HuH-7 (cell line): ENCODE measurements at regions not wholly inside any gene's neighbourhood (a gene's known extent, or its start where the extent isn't known, plus 50 kb on each side); places are given as distances from the start of the nearest gene placed in this dataset.

Experiments used
- DNase-seq: peaks from one replicate; pipeline ENCODE4 v3.0.0; 2011; ENCODE audit warnings: low spot score

- no peak for DNase-seq
Measured at GRCh38 chr18:14031053-14031452, 101.2 kb downstream of the ZNF519 start.

DNA sequence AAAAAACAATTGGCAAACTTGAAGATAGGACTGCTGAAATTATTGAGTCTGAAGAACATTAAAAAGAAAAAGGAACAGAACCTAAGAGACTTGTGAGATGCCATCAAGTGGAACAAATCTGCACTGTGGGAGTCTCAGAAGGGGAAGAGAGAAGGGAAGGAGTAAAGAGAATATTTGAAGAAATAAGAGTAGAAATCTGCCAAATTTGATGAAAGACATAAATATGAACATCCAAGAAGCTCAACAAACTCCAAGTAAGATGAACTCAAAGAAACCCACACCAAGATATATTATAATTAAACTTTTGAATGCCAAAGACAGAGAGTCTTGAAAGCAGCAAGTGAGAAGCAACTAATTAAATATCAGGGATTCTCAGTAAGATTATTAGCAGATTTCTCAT, 102.7 kb downstream of the ZNF519 start:
- no peak for DNase-seq

DNA sequence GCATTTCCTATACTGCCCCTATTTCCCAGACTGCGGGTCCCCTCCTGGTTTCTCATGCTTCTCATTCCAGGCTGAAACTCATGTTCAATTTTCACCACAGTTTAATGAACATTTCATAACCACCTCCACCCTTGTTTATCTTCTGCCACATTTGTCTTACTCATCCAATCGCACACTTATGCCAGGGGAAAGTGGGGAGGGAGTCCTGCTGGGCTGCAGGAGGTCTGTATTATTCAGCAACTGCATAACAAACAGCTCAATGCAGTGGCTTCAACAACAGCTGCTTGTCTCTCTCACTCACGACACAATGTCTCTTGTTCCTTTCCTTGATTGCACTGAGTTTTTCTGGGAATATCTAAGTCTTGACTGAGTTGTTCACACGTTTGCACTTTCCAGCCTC, 106.0 kb downstream of the ZNF519 start:
- DNase-seq = no peak

GRCh38 chr18:14025306-14025940, 106.8 kb downstream of the ZNF519 start:
- no peak for DNase-seq

GRCh38 chr18:14015416-14015815, 100.1 kb upstream of the MC2R start:
- DNase-seq = no peak

- no peak for DNase-seq
Measured at GRCh38 chr18:14014456-14014855, 99.1 kb upstream of the MC2R start.

DNA sequence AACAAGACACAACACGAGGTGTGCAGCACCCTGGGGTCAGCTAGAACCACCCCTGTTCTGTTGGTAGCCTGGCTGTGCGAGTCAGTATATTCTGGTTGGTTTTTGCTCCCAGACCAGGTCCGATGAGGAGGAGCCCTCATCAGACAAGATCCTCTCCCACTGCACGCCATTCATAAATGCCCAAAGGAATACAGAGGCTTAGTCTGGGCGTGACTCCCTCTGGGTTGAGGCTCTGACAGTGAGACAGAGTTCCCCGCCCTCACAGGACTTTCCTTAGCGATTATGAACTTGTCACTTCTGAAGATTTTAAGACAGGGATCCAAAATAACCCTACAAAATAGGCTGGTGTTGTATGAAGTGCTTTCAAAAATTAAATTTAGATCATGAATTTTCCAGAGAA, 85.5 kb upstream of the MC2R start:
- DNase-seq = no peak

DNA sequence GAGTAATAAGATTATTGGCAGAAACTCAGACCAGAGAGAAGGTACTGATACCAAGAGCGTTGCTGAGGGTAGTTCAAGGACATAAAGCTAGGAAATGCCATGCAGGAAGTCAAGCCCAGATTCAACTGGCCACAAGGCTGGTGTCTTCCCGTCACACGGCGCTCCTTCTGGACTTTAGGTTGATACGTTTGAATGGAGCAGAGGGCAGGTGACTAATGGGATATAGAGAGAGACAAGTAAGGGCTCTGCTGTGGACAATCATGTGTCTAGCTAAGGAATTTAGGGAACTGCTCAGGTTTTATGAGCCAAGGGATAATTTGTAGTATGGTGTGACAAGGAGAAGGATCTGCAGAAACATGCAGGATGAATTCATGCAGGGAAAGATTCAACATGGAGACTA, 83.9 kb upstream of the MC2R start:
- DNase-seq = no peak

DNA sequence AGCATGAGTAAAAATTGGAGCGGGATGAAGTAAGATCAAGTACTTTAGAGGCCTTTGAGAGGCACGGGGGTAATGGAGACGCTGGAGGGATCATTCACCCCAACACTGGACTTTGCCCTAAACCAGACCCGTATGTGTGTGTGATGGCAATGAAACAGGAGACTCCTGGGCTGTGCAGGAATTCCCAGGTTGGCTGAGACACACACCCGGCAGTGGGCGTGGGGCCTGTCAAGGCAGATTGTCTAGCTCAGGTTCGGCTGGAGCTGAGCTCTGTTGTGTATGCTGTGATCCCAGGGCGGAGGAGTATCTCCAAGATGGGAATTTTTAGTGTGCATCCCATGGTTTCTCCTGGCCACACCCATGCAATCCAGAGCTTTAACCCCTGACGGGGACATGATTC, 83.2 kb upstream of the MC2R start:
- DNase-seq = no peak

DNA sequence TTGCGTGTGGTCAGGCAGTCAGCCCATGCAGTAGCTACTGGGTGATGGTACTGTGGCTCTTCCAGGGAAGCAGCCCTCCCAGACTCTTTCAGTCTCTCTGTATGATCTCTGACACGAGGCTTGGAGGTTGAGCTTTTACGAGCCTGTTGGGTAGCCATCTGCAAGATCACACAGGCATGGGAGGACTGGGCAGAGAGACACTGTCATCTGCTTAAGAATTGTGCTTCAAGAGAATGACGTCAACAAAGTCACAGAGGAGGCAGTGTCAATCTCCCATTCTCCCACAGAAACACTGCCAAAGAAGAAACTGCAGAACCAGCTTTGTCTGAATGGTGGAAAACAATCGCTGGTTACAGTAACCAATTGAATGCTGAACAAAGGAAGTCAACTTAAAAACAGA, 78.4 kb upstream of the MC2R start:
- no peak for DNase-seq

DNA sequence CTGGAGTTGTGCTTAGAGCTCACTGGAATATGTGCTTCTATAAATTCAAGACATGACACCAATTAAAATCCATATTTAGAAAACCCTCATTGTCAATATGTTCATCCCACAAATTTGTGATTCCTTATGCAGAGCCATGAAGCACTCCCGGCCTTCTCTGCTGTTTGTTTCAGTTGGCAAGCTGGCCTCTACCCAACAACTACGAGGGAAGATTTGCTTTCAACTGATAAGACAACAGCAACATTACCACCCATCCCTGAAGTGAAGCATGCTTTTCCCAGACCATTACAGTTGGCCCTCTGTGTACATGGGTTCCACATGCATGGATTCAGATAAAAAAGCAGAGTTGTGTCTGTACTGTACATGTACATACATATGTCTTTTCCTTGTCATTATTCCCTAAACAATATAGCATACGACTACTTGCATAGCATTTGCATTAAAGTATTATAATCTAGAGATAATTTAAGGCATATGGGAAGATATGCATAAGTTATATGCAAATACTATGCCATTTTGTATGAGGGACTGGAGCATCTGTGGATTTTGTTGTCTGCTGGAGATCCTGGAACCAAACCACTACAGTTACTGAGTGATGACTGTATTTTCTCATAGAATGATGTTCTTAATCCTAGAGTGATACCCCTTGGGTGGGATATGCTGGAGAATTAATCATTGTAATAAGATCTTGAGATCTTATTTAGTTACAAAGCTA, 77.6 kb upstream of the MC2R start:
- no peak for DNase-seq

DNA sequence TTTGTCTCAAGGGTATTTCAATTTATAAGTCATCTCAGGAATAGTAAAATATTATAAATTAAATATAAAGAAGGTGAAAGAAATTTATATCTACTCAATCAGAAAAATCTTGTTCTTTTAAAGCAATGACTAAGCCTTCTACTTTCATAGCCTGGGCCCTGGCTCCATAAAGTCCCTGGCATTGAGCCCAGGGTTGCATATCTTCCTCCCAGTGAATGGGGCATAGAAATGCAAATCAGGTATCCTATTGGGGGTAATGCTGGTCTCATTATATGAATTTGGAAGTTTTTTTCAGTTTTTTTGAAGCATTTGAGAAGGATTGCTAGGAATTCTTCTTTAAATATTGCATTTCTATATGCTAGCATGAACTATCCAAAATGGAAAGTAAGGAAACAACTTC, 73.9 kb upstream of the MC2R start:
- DNase-seq = no peak

GRCh38 chr18:13987956-13988355, 72.6 kb upstream of the MC2R start:
- DNase-seq = no peak

DNA sequence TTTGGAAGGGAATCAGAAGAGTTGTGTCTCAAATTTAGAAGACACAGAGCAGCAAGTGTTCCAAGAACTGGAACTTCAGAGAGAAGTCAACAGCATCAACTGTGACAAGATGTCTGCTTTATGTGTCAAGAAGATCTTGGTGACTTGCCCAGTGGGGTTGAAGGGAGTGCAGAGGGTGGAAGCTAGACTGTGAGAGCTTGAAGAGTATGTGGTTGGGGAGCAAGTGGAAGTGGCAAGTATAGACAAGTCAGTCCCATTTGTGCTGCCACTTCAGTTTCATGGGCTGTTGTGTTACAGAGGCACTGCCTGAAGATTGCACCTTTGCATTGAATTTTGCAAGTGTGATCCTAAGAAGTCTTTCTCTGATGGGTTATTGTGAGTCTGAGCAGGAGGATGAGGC, 68.7 kb upstream of the MC2R start:
- no peak for DNase-seq

DNA sequence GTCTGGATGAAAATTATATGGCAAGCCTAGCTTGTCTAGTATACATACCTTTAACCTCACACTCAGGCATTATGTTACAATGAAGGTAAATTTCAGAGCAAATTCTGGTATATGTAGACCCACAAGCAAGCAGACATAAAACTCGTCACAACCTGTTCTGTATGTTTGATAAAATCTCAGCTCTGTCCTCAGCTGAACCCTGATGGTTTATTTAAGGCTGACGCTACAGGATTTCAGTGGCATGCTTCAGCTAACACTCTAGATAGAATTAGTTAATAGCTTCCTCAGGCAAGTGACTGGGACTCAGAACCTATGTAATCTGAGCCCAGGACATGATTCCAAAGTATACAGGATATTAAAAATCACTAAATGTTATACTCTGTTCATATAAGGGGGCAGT, 68.2 kb upstream of the MC2R start:
- no peak for DNase-seq

- peak; percentile 23 for DNase-seq
Measured at GRCh38 chr18:13982126-13982525, 66.8 kb upstream of the MC2R start.

DNA sequence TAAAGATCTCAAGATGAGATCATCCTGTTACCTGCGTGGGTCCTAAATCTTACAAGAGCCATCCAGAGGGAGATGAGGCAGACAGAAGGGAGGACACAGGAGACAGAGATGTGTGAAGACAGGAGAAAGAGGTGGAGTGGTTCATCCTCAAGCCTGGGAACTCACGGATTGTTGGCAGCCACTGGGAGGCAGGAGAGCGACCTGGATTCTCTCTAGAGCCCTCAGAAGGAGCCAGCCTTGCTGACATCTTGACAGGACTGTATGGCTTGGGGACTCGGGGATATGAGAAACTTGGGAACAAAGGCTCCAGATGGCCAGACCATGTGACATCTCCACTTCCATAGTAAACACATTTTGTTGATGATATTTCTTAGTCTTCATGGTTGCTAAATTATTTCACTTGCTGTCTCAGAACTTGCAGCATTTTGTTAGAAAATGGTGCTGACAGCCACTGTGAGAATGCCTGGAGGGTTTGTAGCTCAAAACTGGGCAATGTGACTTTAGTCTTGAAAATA, 57.8 kb upstream of the MC2R start:
- no peak for DNase-seq
